ENCODE measurements at regions not wholly inside any gene's neighbourhood (a gene's known extent, or its start where the extent isn't known, plus 50 kb on each side); places are given as distances from the start of the nearest gene placed in this dataset.
"Not testable (repeated sequence)": the region's sequence is repeated elsewhere in the genome, so short reads cannot be mapped to it uniquely, and the experiment has no call there.

DNA sequence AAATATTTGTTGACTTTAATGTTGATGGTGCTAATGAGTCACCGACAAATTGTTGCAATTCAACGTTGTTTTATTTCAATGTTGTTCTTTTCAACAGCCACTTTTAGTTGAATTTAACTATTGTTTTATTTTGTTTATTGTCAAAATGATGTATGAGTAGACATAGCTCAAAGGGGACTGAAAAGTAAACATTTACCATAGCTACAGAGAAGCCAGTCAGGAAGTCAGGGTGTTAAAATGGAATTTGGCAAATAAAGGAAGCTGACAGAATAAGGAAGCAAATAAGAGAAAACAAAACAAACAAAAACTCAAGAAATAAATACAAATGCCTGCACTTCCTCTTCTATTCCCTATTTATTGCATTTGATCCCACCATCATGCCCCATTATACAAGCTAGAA, 648.4 kb upstream of the HTR2C start:
- DNase-seq (ENCODE audit: extremely low read depth, low read depth), result peak; percentile 14

DNA sequence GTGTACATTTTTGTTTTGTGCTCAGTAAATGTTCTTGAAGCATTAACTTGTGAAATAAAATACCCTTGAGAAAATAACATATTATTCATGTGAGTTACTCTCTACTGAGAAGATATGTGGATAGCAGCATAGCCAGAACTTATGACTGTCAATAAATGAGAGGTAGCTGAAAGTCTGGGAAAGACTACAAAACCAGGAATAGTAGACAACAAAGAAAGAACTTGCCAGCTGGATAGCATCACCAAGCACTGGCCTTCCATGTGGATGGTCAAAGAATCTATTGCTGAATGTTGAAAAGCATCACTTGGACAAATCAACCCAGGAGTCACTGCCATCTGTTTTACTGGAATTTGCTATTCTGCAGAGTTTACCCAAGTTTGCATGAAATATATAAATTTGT, 650.0 kb upstream of the HTR2C start:
- no peak for DNase-seq (ENCODE audit: extremely low read depth, low read depth)

DNA sequence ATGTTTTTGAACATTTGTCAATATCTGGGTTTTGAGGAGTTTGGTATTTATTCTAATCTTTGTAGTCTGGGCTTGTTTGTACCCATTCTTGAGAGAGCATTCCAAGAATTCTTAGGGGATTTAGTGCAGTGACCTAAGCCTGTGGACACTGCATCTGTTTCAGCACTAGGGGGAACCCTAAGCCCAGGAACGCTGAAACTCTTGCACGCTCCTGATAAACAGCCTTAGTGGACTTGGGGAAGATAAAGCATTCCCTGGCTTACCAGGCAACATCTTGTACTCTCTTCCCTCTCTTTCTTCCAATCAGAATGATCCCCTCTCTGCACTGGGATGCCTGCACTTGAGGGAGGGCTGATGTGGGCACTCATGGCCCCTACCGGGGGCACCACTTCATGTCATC, 654.9 kb upstream of the HTR2C start:
- DNase-seq (ENCODE audit: extremely low read depth, low read depth), result peak; percentile 60

DNA sequence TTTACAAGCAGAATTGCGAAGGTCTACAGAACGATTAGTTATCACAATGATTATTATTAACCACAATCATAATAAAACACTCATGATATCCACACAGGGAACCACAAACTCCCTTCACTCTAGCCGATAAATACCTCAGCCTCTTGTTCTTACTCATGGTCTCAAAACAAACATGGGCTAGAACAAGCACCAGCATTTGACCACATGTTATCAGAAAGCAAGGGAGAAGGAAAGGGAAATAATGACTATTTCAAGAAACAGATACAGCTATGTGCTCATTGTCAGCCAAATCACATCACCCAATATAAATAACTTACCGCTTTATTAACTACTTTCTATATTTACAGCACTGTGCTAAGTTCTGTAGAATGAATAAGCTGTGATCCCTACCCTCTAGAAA, 663.2 kb upstream of the HTR2C start:
- DNase-seq (ENCODE audit: extremely low read depth, low read depth), result no peak

DNA sequence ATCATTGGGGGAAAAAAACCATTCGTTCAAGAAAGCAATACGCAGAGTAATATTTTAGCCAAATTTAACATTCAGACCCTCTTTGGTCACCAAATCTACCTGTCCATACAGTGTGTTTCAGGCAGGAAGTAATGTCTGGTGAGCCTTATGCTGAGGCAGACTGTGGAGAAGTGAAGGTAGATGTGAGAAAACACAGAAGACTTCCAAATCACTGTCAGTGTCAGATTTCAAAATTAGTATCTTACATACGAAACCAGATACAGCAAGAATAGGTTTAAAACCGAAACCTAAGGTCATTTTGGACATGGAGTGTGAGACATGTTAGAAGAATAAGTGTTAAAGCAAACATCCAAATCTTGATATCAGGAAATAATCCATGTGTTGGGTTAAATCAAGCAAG, 664.5 kb upstream of the HTR2C start:
- DNase-seq (ENCODE audit: extremely low read depth, low read depth), result no peak

DNA sequence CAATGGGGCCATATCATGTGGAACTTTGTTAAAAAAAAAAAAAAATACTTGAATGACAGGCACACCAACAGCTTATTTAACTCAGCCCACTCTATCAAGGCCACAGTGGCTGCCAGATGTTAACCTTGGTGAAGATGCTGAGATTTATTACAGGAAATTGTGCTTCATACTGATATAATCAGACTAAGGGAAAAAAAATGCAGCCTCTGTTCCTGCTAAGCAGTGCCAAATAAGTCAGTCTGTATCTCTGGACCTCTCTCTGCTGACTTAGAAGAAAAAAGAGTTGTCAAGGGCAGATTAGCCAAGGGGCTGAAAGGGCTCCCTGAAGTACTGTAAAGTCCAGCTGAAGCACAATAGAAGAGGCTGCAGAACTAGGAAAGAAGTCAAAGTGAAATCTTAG, 677.7 kb upstream of the HTR2C start:
- no peak for DNase-seq (ENCODE audit: extremely low read depth, low read depth)

DNA sequence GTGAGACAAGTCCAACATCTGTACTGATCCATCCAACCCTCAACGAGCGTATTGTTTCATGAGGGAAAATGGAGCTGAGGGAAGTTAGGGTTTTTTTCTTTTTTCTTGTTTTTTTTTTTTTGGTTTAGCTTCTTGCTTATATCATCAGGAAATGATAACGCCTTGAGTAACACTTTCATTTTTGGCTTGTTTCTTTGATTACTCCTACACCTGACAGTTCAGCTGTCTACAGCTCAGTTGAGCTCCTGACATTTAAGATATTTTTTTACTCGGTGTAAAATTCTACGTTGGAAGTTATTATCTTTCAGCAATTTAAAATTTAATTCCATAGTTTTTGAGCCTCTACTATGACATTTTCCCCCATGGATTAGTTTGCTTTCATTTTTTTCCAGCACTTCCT, 691.0 kb upstream of the HTR2C start:
- no peak for DNase-seq (ENCODE audit: extremely low read depth, low read depth)

DNA sequence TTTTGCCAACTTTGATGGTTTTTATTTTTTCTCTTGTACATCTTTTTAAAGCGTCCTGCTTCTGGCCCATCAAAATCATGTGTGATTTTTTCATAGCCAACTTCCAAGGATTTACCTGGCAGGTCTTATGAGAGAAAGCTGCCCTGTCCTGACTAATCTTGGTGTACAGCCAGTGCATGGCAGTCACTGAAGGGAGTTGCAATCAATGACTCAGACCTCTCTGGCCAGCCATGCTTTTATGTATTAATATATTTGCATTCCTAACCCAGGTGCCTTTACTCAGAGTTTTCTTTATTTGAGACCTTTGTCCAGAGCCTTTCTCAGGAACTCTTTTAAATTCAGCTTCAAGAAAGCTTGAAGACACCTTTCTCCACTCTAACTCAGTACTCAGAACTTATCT, 691.5 kb upstream of the HTR2C start:
- DNase-seq (ENCODE audit: extremely low read depth, low read depth), result no peak

DNA sequence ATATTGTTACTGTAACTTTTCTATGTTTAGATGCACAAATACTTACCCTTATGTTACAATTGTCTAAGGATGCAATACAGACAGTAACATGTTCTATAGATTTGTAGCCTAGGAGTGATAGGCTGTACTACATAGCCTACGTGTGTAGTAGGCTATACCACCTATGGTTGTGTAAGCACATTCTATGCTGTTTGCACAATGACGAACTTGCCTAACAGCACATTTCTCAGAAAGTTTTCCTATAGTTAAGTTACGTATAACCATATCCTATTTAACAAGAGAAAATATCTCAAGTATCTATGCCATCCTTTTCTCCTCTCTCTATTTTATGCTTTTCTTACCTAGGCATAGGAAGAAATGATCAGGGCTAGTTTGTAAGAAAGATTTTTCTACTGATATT, 710.8 kb upstream of the HTR2C start:
- no peak for DNase-seq (ENCODE audit: extremely low read depth, low read depth)

DNA sequence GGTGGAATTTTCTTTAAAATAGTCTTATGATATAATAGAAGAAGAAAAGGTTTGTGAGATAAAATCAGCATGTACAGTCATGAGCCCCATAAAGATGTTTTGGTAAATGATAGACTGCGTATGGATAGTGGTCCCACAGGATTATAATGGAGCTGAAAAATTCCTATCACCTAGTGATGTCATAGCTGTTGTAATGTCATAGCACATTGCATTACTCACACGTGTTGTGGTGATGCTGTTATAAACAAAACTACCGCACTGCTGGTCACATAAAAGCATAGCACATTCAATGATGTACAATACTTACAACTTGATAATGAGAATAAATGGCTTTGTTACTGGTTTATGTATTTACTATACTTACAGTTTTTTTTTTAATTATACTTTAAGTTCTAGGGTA, 715.2 kb upstream of the HTR2C start:
- no peak for DNase-seq (ENCODE audit: extremely low read depth, low read depth)

DNA sequence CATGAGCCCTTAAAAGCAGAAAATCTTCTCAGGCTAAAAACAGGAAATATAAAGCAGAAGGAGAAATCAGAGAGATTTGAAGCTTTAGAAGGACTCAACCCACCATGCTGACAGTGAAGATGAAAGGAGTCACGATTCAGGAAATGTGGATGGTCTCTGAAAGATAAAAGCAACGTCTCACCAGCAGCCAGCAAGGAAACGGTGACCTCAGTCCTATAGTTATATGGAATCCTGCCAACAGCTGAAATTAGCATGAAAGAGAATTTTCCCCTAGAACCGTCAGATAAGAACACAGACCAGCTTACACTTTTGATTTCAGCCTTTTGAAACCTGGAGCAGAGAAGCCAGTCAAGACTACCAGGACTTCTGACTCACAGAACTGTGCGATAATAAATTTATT, 715.7 kb upstream of the HTR2C start:
- DNase-seq (ENCODE audit: extremely low read depth, low read depth), result no peak

DNA sequence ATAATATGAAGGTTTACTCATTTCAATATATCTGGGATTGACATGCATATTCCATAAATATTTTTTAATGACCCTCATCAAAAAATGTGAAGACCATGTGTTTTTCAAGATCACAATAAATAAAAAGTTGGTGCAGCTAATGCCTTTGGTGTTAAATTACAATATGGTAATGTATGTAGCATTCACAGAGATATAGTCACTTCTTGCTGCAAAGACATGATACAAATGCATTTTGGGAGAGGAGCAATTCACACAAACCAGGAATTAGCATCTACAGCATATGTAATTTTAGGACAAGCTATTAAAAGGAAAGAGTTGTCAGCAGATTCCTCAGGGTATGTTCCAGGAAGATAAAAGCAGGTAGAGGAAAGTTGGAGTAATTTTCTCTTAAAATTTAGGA, 734.5 kb upstream of the HTR2C start:
- DNase-seq (ENCODE audit: extremely low read depth, low read depth), result no peak

DNA sequence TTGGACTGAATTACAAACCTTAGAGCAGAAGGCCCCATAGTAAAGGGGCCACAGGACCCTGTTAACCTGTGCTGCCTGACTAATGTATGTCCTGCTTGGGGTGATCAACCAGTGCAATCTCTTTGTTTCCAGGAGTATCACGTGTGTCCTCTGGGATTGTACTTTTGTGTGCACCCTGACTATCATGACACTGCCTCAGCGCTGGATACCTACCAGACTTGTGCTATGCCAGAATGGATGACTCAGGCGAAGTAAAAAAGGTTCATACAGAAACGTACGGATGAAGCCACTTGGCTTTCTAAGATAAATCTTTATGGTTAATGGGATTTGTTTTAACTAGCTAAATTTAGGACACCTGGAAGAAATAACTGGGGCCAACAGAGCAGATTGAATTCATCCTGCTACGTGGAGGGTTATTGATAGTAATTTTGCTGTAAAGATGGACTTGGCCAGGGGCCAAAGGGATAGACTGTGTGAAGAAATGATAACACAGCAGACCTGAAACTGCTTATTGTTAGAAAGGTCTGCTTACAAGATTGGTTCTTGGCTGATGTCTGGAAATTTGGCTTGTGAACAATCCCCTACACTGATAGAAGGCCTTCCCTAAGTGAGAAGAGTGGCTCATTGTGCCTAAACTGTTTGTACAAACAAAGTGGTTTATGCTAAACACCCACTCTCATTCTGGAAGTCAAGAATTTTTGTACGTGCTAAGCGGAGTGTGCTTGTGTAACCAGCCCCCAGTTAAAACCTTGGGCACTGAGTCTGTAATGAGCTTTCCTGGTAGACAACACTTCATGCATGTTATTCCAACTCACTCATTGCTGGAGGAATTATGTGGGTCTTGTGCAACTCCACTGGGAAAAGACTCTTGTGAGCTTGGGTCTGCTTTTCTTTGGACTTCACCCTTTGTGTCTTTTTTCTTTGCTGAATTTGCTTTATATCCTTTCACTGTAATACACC, 750.5 kb upstream of the HTR2C start:
- no peak for DNase-seq (ENCODE audit: extremely low read depth, low read depth)

DNA sequence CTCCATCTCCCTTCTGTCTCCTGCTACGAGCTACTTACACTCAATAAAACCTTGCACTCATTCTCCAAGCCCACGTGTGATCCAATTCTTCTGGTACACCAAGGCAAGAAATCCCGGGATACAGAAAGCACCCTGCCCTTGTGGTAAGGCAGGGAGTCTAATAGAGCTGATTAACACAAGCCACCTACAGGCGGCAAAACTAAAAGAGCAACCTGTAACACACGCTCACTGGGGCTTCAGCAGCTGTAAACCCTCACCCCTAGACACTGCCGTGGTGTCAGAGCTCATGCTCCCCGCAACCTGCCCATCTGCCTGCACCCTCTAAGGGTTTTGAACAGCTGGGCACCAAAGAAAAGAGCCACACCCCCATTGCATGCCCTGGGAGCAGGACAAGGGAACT, 755.4 kb upstream of the HTR2C start:
- DNase-seq (ENCODE audit: extremely low read depth, low read depth), result no peak

DNA sequence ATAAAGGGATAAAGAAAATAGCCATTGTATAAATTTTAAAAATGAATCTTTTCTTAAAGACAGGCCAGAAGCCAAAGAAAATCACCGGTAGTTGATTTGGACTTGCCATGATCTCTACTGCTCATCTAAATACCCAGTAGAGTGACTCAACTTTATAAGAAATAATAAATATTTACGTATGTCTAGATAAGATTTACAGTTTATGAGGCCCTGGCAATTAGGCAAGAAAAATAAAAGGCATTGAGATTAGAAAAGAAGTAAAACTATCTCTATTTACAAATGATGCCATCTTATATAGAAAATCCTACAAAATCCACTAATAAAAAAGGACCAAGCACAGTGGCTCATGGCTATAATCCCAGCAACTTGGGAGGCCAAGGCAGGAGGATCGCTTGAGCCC, 765.5 kb upstream of the HTR2C start:
- DNase-seq (ENCODE audit: extremely low read depth, low read depth), result no peak

DNA sequence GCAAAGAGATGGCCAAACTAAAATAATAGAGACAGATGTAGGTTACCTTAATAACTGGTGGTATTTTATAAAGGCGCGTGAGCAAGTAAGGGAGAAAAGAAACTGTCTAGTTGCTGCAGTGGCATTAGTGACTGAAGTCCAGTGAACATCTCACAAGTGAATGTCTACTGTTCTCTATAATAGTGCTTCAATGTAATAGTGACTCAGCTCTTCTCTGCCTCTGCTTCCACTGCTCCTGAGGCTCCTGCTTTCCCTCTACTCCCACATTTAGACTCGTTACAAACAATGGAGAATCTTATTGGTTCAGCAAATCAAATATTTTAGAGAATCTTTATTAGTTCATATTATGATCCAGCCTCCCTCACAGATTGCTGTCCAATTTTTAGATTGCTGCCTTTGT, 779.1 kb upstream of the HTR2C start:
- peak; percentile 24 for DNase-seq (ENCODE audit: extremely low read depth, low read depth)

DNA sequence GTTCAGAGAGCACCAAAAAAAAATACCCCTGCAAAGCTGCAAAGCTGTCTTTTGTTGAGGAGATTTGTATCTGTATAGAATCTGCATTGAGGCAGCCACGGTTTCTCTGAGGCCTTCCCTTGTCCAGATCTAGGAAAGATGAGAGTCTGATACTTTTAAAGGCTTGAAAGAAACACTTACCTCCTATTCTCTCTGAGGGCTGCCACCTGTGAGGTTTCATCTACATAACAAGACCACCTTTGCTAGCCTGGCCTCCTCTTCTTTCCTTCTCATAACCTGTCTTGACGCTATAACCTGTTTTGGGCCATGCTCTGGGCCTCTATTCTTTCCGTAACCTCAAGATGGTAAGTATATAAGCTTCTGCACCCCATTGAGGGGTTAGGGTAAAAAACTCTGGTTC, 779.6 kb upstream of the HTR2C start:
- DNase-seq (ENCODE audit: extremely low read depth, low read depth), result no peak

DNA sequence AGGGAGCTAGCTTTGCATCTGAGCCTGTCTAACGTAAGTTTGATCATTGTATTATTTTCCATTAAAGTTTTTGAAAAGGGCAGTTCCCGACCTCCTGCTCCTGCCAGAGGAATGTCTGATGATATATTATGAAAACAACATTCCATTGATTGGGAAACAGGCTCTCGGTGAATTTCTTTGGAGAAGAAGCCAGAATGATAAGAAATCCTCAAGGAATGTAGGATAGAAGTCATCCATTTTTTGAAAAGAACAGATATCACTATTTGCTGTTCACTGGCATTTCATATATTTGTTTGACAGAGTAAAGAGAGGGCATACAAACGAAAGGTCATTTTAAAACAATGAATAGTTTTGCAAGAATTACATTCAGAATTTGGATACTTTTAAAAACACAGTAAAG, 781.0 kb upstream of the HTR2C start:
- peak; percentile 23 for DNase-seq (ENCODE audit: extremely low read depth, low read depth)

DNA sequence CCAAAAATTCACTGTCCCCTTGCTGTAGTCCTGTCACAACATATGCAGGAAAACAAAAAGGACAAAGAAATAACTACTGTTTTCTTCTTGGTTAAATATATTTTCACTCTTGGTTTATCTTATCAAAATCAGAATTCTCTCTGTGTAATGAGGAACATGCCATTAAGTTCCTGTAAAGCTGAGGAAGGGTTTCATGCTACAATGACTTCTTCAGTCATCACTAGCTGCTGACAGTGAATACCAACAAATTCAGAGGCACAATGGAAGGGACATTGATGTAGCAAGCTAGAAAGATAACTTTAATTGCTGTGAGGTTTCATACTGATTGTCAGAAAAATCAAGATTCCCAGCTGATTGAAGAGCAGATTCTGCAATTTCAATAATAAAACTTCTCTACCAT, 782.9 kb upstream of the HTR2C start:
- DNase-seq (ENCODE audit: extremely low read depth, low read depth), result no peak

DNA sequence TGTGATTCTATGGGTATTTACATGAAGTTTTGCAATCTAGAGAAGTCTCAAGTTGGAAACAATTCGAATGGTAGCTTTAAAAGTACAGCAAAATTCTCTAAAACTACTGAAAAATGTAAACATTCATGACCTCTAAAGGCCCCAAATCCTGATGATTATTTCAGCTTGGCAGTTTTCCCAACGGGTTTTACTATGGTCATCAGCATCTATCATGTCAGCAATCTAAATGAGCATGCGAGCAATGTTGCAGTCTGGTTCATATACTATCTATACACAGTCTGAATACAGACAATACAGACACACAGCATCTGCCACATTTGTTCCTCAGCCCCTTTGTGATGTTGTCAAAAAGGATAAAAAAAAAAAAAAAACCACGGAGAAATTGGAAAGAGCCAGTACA, 790.3 kb upstream of the HTR2C start:
- DNase-seq (ENCODE audit: extremely low read depth, low read depth), result no peak

DNA sequence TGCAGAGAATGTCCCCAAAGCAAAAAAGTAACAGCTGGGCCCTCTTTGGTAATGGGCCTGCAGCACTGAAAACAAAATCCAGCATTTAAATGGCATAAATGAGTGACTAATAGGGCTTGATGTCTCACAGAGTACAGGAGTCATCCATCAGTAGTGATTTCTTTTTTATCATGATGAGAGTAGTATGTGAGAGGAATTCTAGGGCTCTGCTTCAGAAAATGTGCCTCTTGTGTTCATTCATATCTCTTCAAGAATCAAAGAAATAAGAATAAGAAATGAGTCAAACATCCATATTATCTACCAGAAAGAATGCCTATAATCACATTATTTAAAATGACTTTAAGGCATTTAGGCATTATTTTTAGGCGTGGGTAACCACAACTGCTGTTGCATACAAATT, 792.9 kb upstream of the HTR2C start:
- DNase-seq (ENCODE audit: extremely low read depth, low read depth), result no peak

DNA sequence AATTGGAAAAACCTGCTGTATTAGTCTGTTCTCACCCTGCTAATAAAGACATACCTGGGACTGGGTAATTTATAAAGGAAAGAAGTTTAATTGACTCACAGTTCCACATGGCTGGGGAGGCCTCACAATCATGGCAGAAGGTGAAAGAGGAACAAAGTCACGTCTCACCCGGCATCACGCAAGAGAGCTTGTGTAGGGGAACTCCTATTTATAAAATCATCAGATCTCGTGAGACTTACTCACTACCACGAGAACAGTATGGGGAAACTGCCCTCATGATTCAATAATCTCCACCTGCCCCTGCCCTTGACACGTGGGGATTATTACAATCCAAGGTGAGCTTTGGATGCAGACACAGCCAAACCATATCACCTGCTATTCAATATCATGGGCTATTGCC, 799.1 kb upstream of the HTR2C start:
- not testable (repeated sequence) for DNase-seq (ENCODE audit: extremely low read depth, low read depth)

DNA sequence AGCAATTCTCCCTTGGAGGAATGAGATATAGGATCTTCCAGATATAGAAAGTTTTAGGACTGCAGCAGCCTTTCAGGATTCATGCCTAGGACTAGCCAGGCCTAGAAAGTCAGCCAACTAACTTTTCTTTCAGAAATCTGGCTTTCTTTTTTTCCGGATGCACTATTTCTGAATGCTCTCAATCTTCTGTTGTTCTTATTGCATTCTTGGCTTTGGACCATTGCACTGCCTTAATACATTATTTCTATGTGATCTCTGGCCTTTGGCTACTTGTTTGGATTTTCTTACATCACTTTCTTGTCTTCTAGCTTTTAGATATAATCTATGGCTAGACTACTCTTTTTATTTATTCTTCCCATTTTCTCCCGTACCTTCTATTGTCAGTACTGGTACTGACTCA, 813.1 kb upstream of the HTR2C start:
- DNase-seq (ENCODE audit: extremely low read depth, low read depth), result no peak
